T-helper 17 cell (primary cell): ENCODE measurements at regions not wholly inside any gene's neighbourhood (a gene's known extent, or its start where the extent isn't known, plus 50 kb on each side); places are given as distances from the start of the nearest gene placed in this dataset.

ENCODE experiments used
- ATAC-seq: fragments of 150-1000 bp; cut with Tn5 transposase; 2 replicates; pipeline ENCODE4 v1.10.0; 2021; ENCODE audit warnings: mild to moderate bottlenecking, moderate library complexity
- DNase-seq, 3 donors: peaks; one replicate each; pipeline versions ENCODE4 v3.0.0 to v3.0.0-alpha.2; 2020 to 2021
- H3K9me3 ChIP-seq: one replicate; pipeline ENCODE4 v1.7.0; 2013; ENCODE audit warnings: low read length, mild to moderate bottlenecking; ENCODE audit not compliant: control insufficient read depth, poor library complexity, severe bottlenecking
- H3K27ac Mint-ChIP-seq: one replicate; pipeline ENCODE4 v1.8.0; 2022; ENCODE audit warnings: mild to moderate bottlenecking, moderate library complexity, mixed read lengths
- H3K27me3 Mint-ChIP-seq: one replicate; pipeline ENCODE4 v1.8.0; 2022; ENCODE audit warnings: mixed read lengths
- H3K36me3 Mint-ChIP-seq: one replicate; pipeline ENCODE4 v1.8.0; 2022; ENCODE audit warnings: low read depth, mixed read lengths
- H3K4me1 Mint-ChIP-seq: one replicate; pipeline ENCODE4 v1.8.0; 2022; ENCODE audit warnings: mild to moderate bottlenecking, mixed read lengths
- H3K4me3 Mint-ChIP-seq: one replicate; pipeline ENCODE4 v1.8.0; 2022; ENCODE audit warnings: mild to moderate bottlenecking, moderate library complexity, mixed read lengths

DNA sequence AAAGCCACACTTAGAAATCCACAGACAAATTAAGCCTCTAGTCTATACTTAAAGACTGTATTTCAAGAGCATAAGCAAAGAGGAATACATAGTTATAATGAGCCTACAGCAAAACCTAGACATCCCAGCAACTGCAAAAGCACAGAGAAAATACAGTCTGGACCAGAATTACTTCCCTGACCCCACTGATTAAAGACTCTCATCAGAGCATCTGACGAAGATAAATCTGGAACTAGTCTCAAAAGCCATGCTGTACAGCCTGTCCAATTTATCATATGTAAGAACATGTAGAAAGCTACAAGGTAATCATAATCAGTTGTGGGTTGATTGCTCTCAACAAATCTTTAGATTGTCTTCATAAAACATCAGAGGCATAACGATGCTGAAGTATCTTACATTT lies 285.1 kb upstream of the CAND1 start:
- H3K27me3 Mint-ChIP-seq: peaks cover 11% of the 10 kb centered on the region
- ATAC-seq: no peak
- H3K4me3 Mint-ChIP-seq: no peak overlapping the region
- H3K9me3 ChIP-seq: peaks cover 3% of the 10 kb centered on the region
- H3K27ac Mint-ChIP-seq: no peak overlapping the region
- H3K4me1 Mint-ChIP-seq: no peaks in the 10 kb centered on the region
- no peak for DNase-seq
- no peaks in the 10 kb centered on the region for H3K36me3 Mint-ChIP-seq

DNA sequence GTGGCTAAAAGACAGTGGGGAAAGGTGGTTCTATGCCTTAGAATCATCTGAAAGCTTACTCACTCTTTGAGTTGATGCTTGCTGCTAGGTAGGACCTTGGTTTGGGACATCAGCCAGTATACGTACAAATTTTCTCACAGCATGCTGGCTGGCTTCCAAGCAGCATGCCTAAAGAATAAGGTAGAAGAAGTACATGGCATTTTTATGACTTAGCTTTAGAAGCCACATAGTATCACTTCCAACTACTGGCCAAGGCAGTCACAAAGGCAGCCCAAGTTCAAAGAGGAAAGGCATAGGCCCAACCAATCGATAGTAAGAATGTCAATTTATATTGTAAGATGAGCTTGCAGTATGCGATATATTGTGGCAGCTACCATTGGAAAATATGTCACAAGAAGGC lies 284.2 kb upstream of the CAND1 start:
- H3K4me3 Mint-ChIP-seq: no peak overlapping the region
- no peaks in the 10 kb centered on the region for H3K36me3 Mint-ChIP-seq
- H3K4me1 Mint-ChIP-seq: no peaks in the 10 kb centered on the region
- H3K27ac Mint-ChIP-seq: no peak overlapping the region
- DNase-seq: no peak
- no peak for ATAC-seq
- peaks cover 3% of the 10 kb centered on the region for H3K9me3 ChIP-seq
- peaks cover 11% of the 10 kb centered on the region for H3K27me3 Mint-ChIP-seq

DNA sequence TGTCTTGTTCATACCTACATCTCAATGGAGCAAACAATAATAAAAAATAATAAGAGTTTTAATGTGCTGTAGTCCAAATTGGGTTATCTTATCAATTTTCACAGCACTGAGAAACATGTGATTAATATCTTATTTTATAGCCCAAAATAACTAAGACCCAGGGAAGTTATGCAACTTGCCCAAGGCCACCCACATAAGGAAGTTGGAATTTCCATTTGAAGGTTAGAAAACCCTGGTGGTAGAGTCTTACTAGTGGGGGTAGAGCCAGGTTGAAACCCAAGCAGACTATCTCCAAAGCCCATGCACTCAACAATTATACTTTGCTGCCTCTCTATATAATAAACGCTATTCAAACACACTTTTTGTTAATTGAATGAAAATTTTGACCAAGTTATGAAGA lies 270.0 kb upstream of the CAND1 start:
- no peak overlapping the region for H3K27ac Mint-ChIP-seq
- H3K4me3 Mint-ChIP-seq: no peak overlapping the region
- ATAC-seq: no peak

DNA sequence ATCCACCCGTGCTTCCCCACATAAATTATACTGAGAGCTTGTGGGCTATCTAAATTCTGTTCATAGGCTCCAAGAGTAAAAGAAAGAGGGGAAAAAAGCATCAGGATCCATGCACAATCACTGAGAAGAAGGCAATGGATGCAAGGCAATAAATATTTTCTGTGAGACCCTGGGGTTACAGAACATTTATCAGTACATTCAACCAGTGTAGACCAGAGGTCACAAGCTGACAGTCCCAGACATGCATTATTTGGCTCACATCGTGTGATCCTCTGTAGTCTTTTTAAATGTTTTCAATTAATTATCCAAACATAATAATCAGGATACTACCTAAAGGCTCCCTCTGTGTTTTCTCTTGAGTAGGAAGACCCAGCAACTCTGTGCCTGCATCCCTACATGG lies 267.9 kb upstream of the CAND1 start:
- H3K27ac Mint-ChIP-seq: no peak overlapping the region
- DNase-seq (no peak), ATAC-seq (no peak)
- H3K4me3 Mint-ChIP-seq: no peak overlapping the region
- H3K27me3 Mint-ChIP-seq: peaks cover 32% of the 10 kb centered on the region
- peaks cover 4% of the 10 kb centered on the region for H3K4me1 Mint-ChIP-seq
- peaks cover 2% of the 10 kb centered on the region for H3K36me3 Mint-ChIP-seq
- H3K9me3 ChIP-seq: no peaks in the 10 kb centered on the region

More for the DNA sequence above, 270.0 kb upstream of the CAND1 start:
- Mint-ChIP-seq H3K27me3 (peaks cover 22% of the 10 kb centered on the region), H3K4me1 (peaks cover 4% of the 10 kb centered on the region), H3K36me3 (no peaks in the 10 kb centered on the region)
- DNase-seq: no peak
- no peaks in the 10 kb centered on the region for H3K9me3 ChIP-seq

DNA sequence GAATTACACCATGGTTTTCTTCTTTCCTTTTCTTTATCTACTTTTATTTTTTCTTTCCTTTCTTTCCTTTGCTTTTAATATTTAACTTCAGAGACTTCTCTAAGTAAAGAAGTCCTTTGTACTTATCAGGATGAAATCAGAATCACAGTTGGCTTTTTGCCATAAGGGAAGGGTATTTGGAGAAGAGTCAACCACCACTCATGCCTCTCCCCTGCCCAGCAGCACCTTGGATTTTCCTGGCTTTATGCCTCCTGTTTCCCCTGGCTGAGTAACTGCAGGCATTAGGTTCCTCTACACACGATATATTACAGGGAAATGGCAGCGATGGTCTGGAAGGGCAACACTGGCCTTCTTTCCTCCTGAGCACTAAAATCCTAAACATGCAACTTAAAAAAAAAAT lies 266.4 kb upstream of the CAND1 start:
- H3K4me1 Mint-ChIP-seq: peaks cover 3% of the 10 kb centered on the region
- H3K27me3 Mint-ChIP-seq: peaks cover 32% of the 10 kb centered on the region
- peaks cover 2% of the 10 kb centered on the region for H3K36me3 Mint-ChIP-seq
- H3K27ac Mint-ChIP-seq: no peak overlapping the region
- no peak for DNase-seq
- ATAC-seq: no peak
- H3K4me3 Mint-ChIP-seq: no peak overlapping the region
- H3K9me3 ChIP-seq: no peaks in the 10 kb centered on the region

DNA sequence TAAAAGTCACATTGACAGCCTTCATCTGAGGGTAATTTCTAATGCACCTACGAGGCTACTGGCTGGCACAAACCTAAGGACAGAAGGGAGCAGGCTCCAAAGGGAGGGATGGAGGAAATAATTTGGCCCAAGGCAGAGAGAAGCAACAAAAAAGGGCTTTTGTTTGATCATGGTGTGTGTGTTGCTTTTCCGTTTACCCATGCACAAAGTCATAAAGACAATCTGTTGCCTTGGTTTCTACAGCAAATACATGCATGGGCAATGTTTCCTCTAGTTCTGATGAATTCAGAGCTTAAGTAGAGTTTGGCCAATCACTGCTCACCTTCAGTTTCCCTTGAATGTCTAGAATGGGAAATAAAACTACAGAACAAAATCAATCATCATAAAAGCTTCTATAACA lies 262.5 kb upstream of the CAND1 start:
- Mint-ChIP-seq H3K27ac (no peak overlapping the region), H3K4me3 (no peak overlapping the region), H3K4me1 (peaks cover 3% of the 10 kb centered on the region), H3K27me3 (peaks cover 25% of the 10 kb centered on the region), H3K36me3 (peaks cover 2% of the 10 kb centered on the region)
- H3K9me3 ChIP-seq: no peaks in the 10 kb centered on the region
- ATAC-seq (no peak), DNase-seq (no peak)

DNA sequence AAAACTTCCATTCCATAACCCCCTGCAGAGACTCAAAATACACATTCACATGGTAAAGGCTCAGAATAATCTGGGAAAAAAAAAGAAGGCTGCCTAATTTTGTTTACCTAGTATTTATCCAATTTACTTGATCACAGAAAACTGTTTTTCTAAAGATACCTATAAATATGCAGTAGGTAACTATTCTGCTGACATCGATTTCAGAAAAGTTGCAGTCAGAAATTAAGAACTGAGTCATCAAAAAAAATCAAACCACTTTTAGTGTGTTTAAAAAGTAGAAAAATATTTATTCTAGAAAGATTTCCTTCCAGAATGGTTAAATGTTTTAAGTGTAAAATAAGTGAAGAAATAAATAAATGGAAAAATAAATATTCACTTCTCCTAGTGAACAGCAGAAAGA lies 254.5 kb upstream of the CAND1 start:
- H3K9me3 ChIP-seq: no peaks in the 10 kb centered on the region
- Mint-ChIP-seq H3K4me3 (no peak overlapping the region), H3K27me3 (peaks cover 10% of the 10 kb centered on the region), H3K36me3 (no peaks in the 10 kb centered on the region), H3K4me1 (no peaks in the 10 kb centered on the region), H3K27ac (no peak overlapping the region)
- no peak for ATAC-seq
- DNase-seq: no peak

DNA sequence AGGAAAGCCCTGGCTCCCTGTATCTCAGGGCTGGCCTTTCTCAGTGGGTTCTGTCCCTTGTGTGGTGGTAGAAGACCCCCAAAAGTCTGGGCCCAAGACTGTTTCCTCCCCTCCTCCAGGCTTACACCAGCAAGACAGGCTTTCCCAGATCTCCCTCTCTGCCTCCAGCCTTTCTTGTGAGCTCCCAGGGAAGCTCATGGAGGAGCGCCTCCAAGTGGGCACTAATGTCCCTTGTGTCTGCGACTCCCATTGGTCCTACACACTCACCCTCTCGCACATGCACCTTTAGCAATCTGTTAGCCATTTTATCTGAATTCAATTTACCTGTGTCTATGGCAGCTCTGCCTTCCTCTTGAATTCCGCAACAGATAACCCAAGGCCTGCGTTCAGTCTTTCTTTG lies 251.1 kb upstream of the CAND1 start:
- Mint-ChIP-seq H3K36me3 (peaks cover 2% of the 10 kb centered on the region), H3K27me3 (peaks cover 15% of the 10 kb centered on the region), H3K4me1 (no peaks in the 10 kb centered on the region), H3K27ac (no peak overlapping the region), H3K4me3 (no peak overlapping the region)
- no peaks in the 10 kb centered on the region for H3K9me3 ChIP-seq
- no peak for DNase-seq
- ATAC-seq: no peak

DNA sequence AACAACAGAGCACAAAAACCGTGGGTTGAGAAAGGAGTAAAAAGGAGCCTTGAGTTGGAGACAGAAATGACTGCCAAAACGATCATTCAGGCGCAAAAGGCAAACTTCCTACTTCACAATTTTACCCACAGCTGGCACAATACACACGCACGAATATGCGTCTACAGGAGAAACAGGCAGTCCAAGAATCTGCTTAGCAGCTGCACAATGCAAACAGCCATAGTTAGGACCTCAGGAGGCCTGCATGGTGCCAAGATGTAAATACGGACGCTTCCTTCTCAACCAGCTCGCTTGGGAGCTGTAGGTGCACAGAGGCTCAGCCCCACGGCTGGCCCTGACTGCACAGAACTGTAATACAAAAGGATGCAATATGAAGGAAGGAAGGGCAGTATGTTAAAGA lies 250.1 kb upstream of the CAND1 start:
- no peak overlapping the region for H3K4me3 Mint-ChIP-seq
- no peak overlapping the region for H3K27ac Mint-ChIP-seq
- DNase-seq (no peak), ATAC-seq (no peak)
- no peaks in the 10 kb centered on the region for H3K4me1 Mint-ChIP-seq
- no peaks in the 10 kb centered on the region for H3K9me3 ChIP-seq
- H3K27me3 Mint-ChIP-seq: peaks cover 14% of the 10 kb centered on the region
- peaks cover 2% of the 10 kb centered on the region for H3K36me3 Mint-ChIP-seq

DNA sequence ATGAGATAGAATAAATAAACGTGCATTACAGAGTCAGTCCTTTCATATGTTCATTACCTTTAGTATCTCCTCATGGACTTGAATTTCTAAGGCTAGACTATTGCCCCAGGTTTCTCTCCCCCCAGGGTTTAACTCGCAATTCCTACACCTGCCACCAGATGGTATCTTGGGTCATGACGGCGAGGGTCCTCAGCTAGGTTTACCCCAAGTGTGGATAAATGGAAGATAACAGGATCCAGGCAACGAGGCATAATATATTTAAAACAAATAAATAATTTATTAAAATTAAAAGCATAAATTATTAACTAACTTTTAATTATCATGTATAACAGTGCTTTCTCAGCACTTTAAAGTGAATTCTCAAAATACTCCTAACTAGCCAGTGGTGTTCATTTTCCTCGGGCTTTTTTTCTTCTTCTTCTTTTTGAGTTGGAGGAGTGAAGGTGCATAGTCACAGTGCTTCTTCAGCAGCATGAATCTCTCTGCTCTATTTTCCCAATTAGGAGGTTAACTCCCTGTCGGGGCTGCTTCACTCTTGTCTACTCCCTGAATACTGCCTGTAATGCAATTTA lies 243.5 kb upstream of the CAND1 start:
- ATAC-seq: peak; percentile 56
- peak in 1 of 3 donors; percentile 25 for DNase-seq
- Mint-ChIP-seq H3K36me3 (peaks cover 2% of the 10 kb centered on the region), H3K4me3 (no peak overlapping the region), H3K27ac (no peak overlapping the region), H3K27me3 (peaks cover 31% of the 10 kb centered on the region), H3K4me1 (peaks cover 6% of the 10 kb centered on the region)
- no peaks in the 10 kb centered on the region for H3K9me3 ChIP-seq

DNA sequence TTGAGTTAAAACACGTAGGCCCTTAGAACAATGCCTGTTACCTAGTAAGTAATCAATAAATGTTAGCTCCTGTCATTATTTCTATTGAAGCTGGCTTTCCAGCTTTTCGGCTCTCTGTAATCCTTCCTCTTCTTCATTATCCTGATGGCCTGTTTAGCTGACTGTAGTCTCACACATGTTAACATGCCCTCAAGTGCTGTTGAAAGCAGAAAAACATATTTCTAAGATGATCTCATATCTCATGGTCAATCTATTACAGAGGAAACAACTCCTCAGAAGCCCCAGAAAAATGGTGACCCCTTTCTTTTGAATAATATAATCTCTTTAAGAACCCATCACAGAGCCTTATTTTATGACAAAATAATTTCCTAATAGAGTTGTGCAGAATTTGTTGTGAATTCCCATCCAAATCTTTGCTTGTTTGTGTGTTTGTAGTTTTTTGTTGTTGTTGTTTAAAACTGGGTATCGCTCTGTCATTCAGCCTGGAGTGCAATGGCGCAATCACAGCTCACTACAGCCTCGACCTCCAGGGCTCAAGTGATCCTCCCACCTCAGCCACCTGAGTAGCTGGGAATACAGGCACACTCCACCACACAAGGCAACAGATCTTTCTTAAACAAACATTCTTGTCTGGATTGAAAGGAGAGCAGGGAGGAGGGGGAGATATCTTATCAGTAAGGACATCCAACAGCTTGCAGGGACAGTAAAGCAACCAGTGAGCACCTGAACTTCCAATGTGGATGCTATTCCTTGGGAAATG lies 242.5 kb upstream of the CAND1 start:
- H3K27me3 Mint-ChIP-seq: peaks cover 30% of the 10 kb centered on the region
- H3K9me3 ChIP-seq: no peaks in the 10 kb centered on the region
- H3K4me3 Mint-ChIP-seq: peak overlapping the region; percentile 43
- DNase-seq: no peak
- no peak overlapping the region for H3K27ac Mint-ChIP-seq
- peaks cover 11% of the 10 kb centered on the region for H3K4me1 Mint-ChIP-seq
- peaks cover under 1% of the 10 kb centered on the region for H3K36me3 Mint-ChIP-seq
- ATAC-seq: no peak

DNA sequence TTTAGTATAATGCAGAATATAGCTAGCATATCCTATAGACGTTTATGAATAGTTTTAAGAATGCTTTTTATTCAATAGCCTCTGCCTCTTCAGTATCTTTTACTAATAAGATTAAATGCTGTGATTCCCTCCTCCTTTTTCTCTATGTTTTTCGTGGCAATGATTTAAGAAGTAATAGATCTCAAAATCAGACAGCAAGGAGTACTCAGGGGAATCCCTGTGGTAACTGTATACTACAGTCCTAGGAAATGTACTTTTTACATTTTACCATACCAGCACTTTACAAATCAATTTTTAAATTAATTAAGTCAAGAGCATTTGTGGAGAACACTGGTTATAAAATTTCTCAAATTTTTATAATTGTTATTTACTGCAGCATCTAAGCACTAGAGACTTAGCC lies 240.6 kb upstream of the CAND1 start:
- H3K27ac Mint-ChIP-seq: no peak overlapping the region
- no peaks in the 10 kb centered on the region for H3K36me3 Mint-ChIP-seq
- no peak overlapping the region for H3K4me3 Mint-ChIP-seq
- H3K27me3 Mint-ChIP-seq: peaks cover 24% of the 10 kb centered on the region
- no peak for DNase-seq
- H3K9me3 ChIP-seq: no peaks in the 10 kb centered on the region
- no peak for ATAC-seq
- H3K4me1 Mint-ChIP-seq: peaks cover 11% of the 10 kb centered on the region

DNA sequence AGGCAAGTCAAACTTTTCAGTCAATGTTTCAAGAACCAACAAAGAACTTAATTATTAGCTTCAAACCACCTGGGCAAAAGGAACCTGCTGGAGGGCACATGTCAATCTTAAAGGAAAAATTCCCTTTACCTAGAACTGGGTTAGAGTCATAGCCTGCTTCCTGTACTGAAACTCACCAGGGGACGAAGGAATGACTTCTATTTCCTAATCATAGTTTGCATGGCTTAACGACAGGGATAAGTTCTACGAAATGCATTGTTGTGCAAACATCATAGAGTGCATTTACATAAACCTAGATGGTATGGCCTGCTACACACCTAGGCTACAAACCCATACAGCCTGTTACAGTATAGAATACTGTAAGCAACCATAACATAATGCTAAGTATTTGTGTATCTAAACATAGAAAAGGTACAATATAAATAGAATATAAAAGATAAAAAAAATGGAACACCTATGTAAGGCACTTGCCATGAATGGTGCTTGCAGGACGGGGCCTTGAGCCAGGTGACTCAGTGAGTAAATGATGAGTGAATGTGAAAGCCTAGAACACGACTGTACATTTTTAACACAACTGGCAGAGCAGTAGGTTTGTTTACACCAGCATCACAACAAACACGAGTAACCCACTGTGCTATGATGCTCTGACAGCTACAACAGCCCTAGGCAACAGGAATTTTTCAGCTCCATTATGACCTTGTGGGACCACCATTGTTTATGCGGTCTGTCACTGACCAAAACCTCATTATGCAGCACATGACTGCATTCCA lies 234.9 kb upstream of the CAND1 start:
- H3K9me3 ChIP-seq: no peaks in the 10 kb centered on the region
- Mint-ChIP-seq H3K27ac (no peak overlapping the region), H3K4me3 (no peak overlapping the region), H3K36me3 (peaks cover 2% of the 10 kb centered on the region), H3K4me1 (peaks cover 5% of the 10 kb centered on the region), H3K27me3 (no peaks in the 10 kb centered on the region)
- DNase-seq: no peak
- ATAC-seq: no peak
